GM23338 (cell line): ENCODE measurements at regions not wholly inside any gene's neighbourhood (a gene's known extent, or its start where the extent isn't known, plus 50 kb on each side); places are given as distances from the start of the nearest gene placed in this dataset.

Experiments used
- ATAC-seq: fragments of 200-7000 bp; cut with Tn5 transposase; 3 replicates; pipeline ENCODE4 v1.9.1; 2020
- DNase-seq: peaks from one replicate; pipeline ENCODE4 v3.0.0-alpha.2; 2015; ENCODE audit warnings: low spot score
- H2AFZ ChIP-seq: fragments of 200-600 bp; sonication (generic); 2 replicates; pipeline ENCODE4 v1.8.0; 2016; ENCODE audit warnings: antibody characterized with exemption, mild to moderate bottlenecking, moderate library complexity
- H3F3A ChIP-seq: fragments of 200-600 bp; sonication (generic); replicated peaks from 2 replicates; pipeline ENCODE4 v1.8.0; 2017; ENCODE audit warnings: antibody characterized with exemption, mixed run types, low read depth
- H3K27ac ChIP-seq: fragments of 200-600 bp; sonication (generic); 2 replicates; pipeline ENCODE4 v1.6.1; 2016; ENCODE audit warnings: low read depth
- H3K27me3 ChIP-seq: fragments of 200-600 bp; sonication (generic); 2 replicates; pipeline ENCODE4 v1.8.0; 2016; ENCODE audit warnings: mild to moderate bottlenecking, mixed run types, moderate library complexity; ENCODE audit not compliant: insufficient read depth
- H3K36me3 ChIP-seq: fragments of 200-600 bp; sonication (generic); 2 replicates; pipeline ENCODE4 v1.8.0; 2016; ENCODE audit warnings: mild to moderate bottlenecking; ENCODE audit not compliant: insufficient read depth
- H3K4me1 ChIP-seq: fragments of 200-600 bp; sonication (generic); 2 replicates; pipeline ENCODE4 v1.8.0; 2016; ENCODE audit warnings: mild to moderate bottlenecking, moderate library complexity; ENCODE audit not compliant: insufficient read depth
- H3K4me2 ChIP-seq: fragments of 200-600 bp; sonication (generic); 2 replicates; pipeline ENCODE4 v1.7.1; 2017; ENCODE audit warnings: mixed run types
- H3K4me3 ChIP-seq: fragments of 200-600 bp; sonication (generic); 2 replicates; pipeline ENCODE4 v1.6.1; 2016; ENCODE audit warnings: mixed run types
- H3K79me2 ChIP-seq: fragments of 200-600 bp; sonication (generic); replicated peaks from 2 replicates; pipeline ENCODE4 v1.8.0; 2017; ENCODE audit warnings: mild to moderate bottlenecking; ENCODE audit not compliant: insufficient read depth
- H3K9me2 ChIP-seq: fragments of 200-600 bp; sonication (generic); 2 replicates; pipeline ENCODE4 v1.8.0; 2017; ENCODE audit not compliant: insufficient read depth
- H4K20me1 ChIP-seq: fragments of 200-600 bp; sonication (generic); replicated peaks from 2 replicates; pipeline ENCODE4 v1.8.0; 2017; ENCODE audit warnings: mild to moderate bottlenecking; ENCODE audit not compliant: insufficient read depth
- H3K27ac Mint-ChIP-seq: 2 replicates; pipeline ENCODE4 v1.8.0; 2020; ENCODE audit warnings: inconsistent platforms, mild to moderate bottlenecking, moderate library complexity, mixed read lengths
- H3K27me3 Mint-ChIP-seq: 3 replicates; pipeline ENCODE4 v1.8.0; 2022; ENCODE audit warnings: low read depth, mild to moderate bottlenecking, moderate library complexity, mixed read lengths, inconsistent platforms; ENCODE audit not compliant: insufficient read depth, poor library complexity
- H3K36me3 Mint-ChIP-seq: 3 replicates; pipeline ENCODE4 v1.8.0; 2021; ENCODE audit warnings: low read depth, mild to moderate bottlenecking, inconsistent platforms, moderate library complexity, mixed read lengths
- H3K4me1 Mint-ChIP-seq: 3 replicates; pipeline ENCODE4 v1.8.0; 2020; ENCODE audit warnings: mild to moderate bottlenecking, inconsistent platforms, mixed read lengths
- H3K4me3 Mint-ChIP-seq: 3 replicates; pipeline ENCODE4 v1.8.0; 2021; ENCODE audit warnings: moderate library complexity, mild to moderate bottlenecking, inconsistent platforms, mixed read lengths
- H3K9me3 Mint-ChIP-seq: 3 replicates; pipeline ENCODE4 v1.8.0; 2020; ENCODE audit warnings: moderate library complexity, mild to moderate bottlenecking, inconsistent platforms, mixed read lengths
- CREB1 ChIP-seq: fragments of 250-450 bp; sonication (Bioruptor Pico); IDR thresholded peaks from 2 replicates; pipeline ENCODE4 v1.5.0; 2020; ENCODE audit warnings: low read depth, mild to moderate bottlenecking, moderate library complexity
- CTCF ChIP-seq, 2 experiments: fragments of 200-600 bp in 1 of 2; sonication (generic) in 1 of 2; conservative IDR thresholded peaks; 2 replicates each; pipeline versions ENCODE4 v1.5.1 to v1.6.1; 2016 to 2017; ENCODE audit warnings: antibody characterized with exemption in 2 of 2, low read depth in 2 of 2, mild to moderate bottlenecking in 2 of 2, moderate library complexity in 1 of 2
- ETS1 ChIP-seq: IDR thresholded peaks from 2 replicates; pipeline ENCODE4 v1.6.1; 2016; ENCODE audit warnings: antibody characterized with exemption
- EZH2 ChIP-seq: fragments of 200-600 bp; sonication (generic); IDR thresholded peaks from one replicate; pipeline ENCODE4 v1.8.0; 2017; ENCODE audit warnings: antibody characterized with exemption, mild to moderate bottlenecking, low read depth; ENCODE audit not compliant: unreplicated experiment
- EZH2phosphoT487 ChIP-seq: fragments of 200-600 bp; sonication (generic); IDR thresholded peaks from one replicate; pipeline ENCODE4 v1.8.1; 2018; ENCODE audit warnings: antibody characterized with exemption; ENCODE audit not compliant: unreplicated experiment
- JUNB ChIP-seq: IDR thresholded peaks from one replicate; pipeline ENCODE4 v1.6.1; 2016; ENCODE audit warnings: antibody characterized with exemption; ENCODE audit not compliant: unreplicated experiment
- NANOG ChIP-seq: IDR thresholded peaks from 2 replicates; pipeline ENCODE4 v1.6.1; 2016; ENCODE audit warnings: antibody characterized with exemption, borderline replicate concordance
- POLR2AphosphoS5 ChIP-seq: IDR thresholded peaks from 2 replicates; pipeline ENCODE4 v1.6.1; 2016; ENCODE audit warnings: antibody characterized with exemption, low read depth
- REST ChIP-seq: IDR thresholded peaks from one replicate; pipeline ENCODE4 v1.6.1; 2018; ENCODE audit warnings: antibody characterized with exemption; ENCODE audit not compliant: unreplicated experiment
- STAT1 ChIP-seq: IDR thresholded peaks from one replicate; pipeline ENCODE4 v1.6.1; 2016; ENCODE audit warnings: antibody characterized with exemption; ENCODE audit not compliant: unreplicated experiment
- ZNF114 ChIP-seq: fragments of 250-450 bp; sonication (Bioruptor Pico); IDR thresholded peaks from 2 replicates; pipeline ENCODE4 v1.5.0; 2020; ENCODE audit warnings: mild to moderate bottlenecking, moderate library complexity
- ZNF331 ChIP-seq: fragments of 250-450 bp; sonication (Bioruptor Pico); IDR thresholded peaks from 2 replicates; pipeline ENCODE4 v1.5.0; 2020; ENCODE audit warnings: low read depth, mild to moderate bottlenecking, moderate library complexity
- ZNF462 ChIP-seq: fragments of 250-450 bp; sonication (Bioruptor Pico); IDR thresholded peaks from 2 replicates; pipeline ENCODE4 v1.5.0; 2020; ENCODE audit warnings: mild to moderate bottlenecking, moderate library complexity

- no peak for DNase-seq
- H3K9me2 ChIP-seq, result 0 out of 2 replicates have a peak, but pooled peaks cover 3% of the 10 kb centered on the region
- no peaks in the 10 kb centered on the region for H3K27me3 Mint-ChIP-seq
- ATAC-seq, result no peak
- no peaks in the 10 kb centered on the region; the same call in 1 of the 2 replicates for H4K20me1 ChIP-seq
- no peaks in the 10 kb centered on the region for H3K36me3 Mint-ChIP-seq
- H3K79me2 ChIP-seq, result no peaks in the 10 kb centered on the region
- TF ChIP-seq JUNB (no peak), EZH2 (no peak), STAT1 (no peak), CREB1 (CRISPR knock-in tag) (no peak), NANOG (no peak), REST (no peak), CTCF (conservative IDR thresholded peaks at IDR 0.05; ENCODE audit: low read depth in 2 of 2) (no peak), ZNF462 (CRISPR knock-in tag) (no peak), POLR2AphosphoS5 (no peak), EZH2phosphoT487 (no peak), ETS1 (no peak), ZNF114 (CRISPR knock-in tag) (no peak), ZNF331 (no peak)
- no peaks in the 10 kb centered on the region for H3K36me3 ChIP-seq
- no peaks in the 10 kb centered on the region for H3K9me3 Mint-ChIP-seq
- no peaks in the 10 kb centered on the region for H3K27me3 ChIP-seq
- H3K4me1 Mint-ChIP-seq, result peaks cover 7% of the 10 kb centered on the region
- H3K4me1 ChIP-seq, result peaks cover 4% of the 10 kb centered on the region; the same call in 1 of the 2 replicates
- H3K27ac ChIP-seq, result no peak overlapping the region
- no peak overlapping the region for H3K4me2 ChIP-seq
- H3K27ac Mint-ChIP-seq, result no peak overlapping the region
- H3K4me3 ChIP-seq, result no peak overlapping the region
- no peak overlapping the region for H2AFZ ChIP-seq
- no peak overlapping the region for H3K4me3 Mint-ChIP-seq
- no peaks in the 10 kb centered on the region for H3F3A ChIP-seq
These were observed 118.9 kb upstream of the NMUR2 start for GRCh38 chr5:152523964-152524363.
